ENCODE measurements at regions not wholly inside any gene's neighbourhood (a gene's known extent, or its start where the extent isn't known, plus 50 kb on each side); places are given as distances from the start of the nearest gene placed in this dataset.
"Not testable (repeated sequence)": the region's sequence is repeated elsewhere in the genome, so short reads cannot be mapped to it uniquely, and the experiment has no call there.

DNA sequence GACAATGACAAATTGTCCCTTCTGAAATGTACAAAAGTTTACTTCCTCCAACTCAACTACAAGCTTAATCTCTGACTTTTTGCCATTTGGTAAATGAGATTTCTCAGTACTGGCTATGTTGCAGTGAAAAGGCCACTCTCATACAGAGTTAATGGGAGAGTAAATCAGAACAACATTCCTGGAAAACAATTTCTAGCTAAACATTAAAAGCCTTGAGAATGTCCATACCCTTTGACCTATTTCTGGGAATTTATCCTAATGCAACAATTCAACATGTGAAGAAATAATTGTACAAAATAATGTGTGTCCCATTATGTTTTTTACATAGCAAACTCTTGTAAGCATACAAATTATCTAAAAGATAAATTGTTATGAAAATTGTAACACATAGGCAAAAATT is 56.3 kb upstream of the SPEF2 start:
- no peak for TF ChIP-seq ZNF274 (IDR thresholded peaks at IDR 0.05; ENCODE audit: low read depth, low read length)
- H3K4me3 ChIP-seq (ENCODE audit: low read length) = no peak overlapping the region

DNA sequence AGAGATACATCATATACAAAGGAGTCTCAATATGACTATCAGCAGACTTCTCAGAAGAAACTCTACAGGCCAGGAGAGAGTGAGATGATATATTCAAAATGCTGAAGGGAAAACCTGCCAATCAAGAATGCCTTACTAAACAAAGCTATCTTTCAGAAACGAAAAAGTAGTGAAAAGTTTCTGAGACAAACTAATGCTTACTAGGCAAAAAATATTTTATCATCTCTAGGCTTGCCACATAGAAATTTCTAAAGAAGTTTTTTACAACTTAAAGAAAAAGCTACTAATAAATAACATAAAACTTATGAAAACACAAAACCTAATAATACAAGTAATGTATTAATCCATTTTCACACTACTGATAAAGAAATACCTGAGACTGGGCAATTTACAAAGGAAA is 59.9 kb upstream of the SPEF2 start:
- TF ChIP-seq ZNF274 (IDR thresholded peaks at IDR 0.05; ENCODE audit: low read depth, low read length) = no peak
- no peak overlapping the region for H3K4me3 ChIP-seq (ENCODE audit: low read length)

DNA sequence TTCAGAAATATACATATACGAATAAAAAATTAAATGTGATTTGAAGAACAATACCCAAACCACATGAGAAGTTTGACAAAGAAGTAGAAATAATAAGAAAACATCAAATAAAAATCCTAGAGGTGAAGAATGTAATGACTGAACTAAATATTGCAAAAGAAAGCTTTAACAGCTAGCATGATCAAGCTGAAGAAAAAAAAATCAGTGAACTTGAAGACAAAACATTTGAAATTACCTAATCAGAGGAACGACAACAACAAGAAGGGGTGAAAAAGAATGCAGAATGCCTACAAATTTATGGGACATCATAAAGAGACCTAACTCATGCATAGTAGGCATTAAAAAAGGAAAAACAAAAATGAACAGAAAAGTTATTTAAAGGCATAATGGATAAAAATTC is 60.5 kb upstream of the SPEF2 start:
- TF ChIP-seq ZNF274 (IDR thresholded peaks at IDR 0.05; ENCODE audit: low read depth, low read length) = no peak
- H3K4me3 ChIP-seq (ENCODE audit: low read length) = no peak overlapping the region

DNA sequence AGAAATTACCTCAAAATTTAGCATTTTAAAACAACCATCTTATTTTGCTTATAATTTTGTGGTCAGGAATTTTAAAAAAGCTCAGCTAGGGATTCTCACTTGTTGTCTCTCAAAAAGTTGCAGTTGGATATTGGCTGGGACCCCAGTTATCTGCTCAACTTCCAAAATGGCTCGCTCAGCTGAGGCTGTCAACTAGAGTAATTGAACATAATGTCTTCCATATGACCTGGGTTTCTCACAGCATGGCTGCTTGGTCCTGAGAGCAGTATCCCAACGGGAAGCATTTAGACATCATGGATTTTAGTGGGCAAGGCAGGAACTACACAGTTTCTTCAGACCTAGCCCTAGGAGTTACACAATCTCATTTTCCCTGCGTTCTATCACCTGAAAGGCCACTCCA is 63.6 kb upstream of the SPEF2 start:
- no peak for TF ChIP-seq ZNF274 (IDR thresholded peaks at IDR 0.05; ENCODE audit: low read depth, low read length)
- no peak overlapping the region for H3K4me3 ChIP-seq (ENCODE audit: low read length)

DNA sequence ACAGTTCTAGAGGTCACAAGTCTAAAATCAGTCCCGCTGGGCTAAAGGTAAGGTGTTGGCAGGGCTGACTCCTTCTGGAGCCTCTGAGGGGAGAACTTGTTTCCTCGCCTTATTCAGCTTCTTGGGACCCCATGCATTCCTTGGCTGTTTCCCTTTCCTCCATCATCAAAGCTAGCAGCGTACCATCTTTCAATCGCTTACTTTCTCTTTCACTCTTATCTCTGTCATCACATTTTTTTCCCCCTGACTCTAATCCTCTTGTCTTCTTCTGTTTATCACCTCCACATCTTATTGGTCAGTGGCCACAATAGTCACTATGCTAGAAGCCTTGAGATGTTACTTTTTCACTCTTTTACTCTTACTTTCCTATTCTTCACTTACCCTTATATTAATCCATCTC is 72.5 kb upstream of the SPEF2 start:
- H3K4me3 ChIP-seq (ENCODE audit: low read length) = no peak overlapping the region
- no peak for TF ChIP-seq ZNF274 (IDR thresholded peaks at IDR 0.05; ENCODE audit: low read depth, low read length)

DNA sequence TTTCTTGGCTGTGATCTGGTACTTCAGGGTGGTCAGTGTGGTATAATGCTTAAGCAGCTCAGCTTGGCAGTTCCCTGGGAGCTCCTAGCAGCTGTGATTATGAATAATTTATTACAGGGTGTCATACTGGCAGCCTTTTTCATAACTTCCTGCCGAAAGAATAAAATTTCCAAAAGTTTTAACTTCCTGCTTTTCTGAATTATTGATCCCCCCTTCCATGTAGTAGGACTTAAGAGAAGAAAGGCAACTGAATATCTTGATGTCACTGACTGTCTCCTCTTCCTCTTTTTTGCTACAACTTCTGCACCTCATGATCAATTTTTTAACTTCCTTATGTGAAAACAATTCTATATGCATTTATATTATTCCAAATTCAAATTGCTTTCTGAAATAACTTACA is 74.3 kb upstream of the SPEF2 start:
- TF ChIP-seq ZNF274 (IDR thresholded peaks at IDR 0.05; ENCODE audit: low read depth, low read length) = no peak
- no peak overlapping the region for H3K4me3 ChIP-seq (ENCODE audit: low read length)

DNA sequence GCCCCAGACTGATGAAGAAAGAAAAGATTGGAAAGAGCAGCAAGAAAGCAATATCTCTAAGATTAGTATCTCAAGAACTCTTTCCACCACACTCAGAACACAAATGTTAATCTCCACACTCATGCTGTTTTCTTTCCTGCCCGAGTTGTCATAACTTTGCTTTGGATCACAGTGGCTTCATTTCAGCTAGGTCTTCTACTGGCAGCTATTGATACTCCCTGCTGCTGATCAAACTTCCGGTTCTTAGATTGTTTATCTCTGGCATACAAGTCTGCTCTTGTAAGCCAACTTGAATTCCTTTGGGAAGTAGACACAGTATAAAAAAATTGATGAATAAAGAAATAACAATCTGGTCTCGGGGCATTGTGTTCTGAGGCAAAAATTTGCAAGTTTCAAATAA is 77.7 kb upstream of the SPEF2 start:
- no peak overlapping the region for H3K4me3 ChIP-seq (ENCODE audit: low read length)
- no peak for TF ChIP-seq ZNF274 (IDR thresholded peaks at IDR 0.05; ENCODE audit: low read depth, low read length)

DNA sequence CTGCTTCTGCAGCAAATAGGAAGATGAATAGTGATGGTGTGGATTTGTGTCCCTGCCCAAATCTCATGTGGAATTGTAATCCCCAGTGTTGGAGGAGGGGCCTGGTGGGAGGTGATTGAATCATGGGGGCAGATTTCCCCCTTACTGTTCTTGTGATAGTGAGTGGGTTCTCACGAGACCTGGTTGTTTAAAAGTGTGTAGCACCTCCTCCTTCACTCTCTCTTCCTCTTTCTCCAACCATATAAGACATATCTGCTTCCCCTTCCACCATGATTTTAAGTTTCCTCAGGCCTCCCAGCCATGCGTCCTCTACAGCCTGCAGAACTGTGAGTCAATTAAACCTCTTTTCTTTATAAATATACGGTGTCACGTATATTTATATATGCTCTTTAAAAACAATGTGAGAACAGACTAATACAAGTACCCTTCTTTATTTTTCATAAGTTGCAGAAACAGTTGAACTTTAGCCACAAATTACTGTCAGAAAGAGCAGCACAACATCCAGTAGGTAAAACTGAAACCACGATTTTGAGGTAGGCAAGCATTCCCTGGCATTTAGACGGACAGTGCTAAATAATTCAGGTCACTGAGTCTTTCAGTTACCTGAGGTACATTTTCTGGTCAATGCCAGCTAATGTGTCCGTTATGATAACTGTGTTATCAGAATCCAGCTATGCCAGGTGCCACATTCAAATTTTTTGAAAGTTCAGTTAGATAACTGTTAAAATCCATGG is 79.3 kb upstream of the SPEF2 start:
- no peak overlapping the region for H3K4me3 ChIP-seq (ENCODE audit: low read length)
- TF ChIP-seq ZNF274 (IDR thresholded peaks at IDR 0.05; ENCODE audit: low read depth, low read length) = no peak

DNA sequence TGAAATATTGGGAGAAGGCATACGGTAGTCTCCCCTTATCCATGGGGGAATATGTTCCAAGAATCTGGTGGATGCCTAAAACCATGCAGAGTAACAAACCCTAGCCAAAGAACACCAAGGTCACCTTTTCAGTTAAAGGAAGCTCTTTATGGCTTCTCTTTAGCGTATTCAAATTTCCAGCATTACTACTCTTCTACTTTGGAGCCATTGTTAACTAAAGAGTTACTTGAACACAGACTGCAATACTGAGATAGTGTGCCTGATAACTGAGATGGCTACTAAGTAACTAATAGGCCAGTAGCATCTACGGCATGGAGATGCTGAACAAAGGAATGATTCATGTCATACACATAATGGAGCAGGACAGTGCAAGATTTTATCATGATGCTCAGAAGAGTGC is 84.5 kb upstream of the SPEF2 start:
- TF ChIP-seq ZNF274 (IDR thresholded peaks at IDR 0.05; ENCODE audit: low read depth, low read length) = no peak
- H3K4me3 ChIP-seq (ENCODE audit: low read length) = no peak overlapping the region

DNA sequence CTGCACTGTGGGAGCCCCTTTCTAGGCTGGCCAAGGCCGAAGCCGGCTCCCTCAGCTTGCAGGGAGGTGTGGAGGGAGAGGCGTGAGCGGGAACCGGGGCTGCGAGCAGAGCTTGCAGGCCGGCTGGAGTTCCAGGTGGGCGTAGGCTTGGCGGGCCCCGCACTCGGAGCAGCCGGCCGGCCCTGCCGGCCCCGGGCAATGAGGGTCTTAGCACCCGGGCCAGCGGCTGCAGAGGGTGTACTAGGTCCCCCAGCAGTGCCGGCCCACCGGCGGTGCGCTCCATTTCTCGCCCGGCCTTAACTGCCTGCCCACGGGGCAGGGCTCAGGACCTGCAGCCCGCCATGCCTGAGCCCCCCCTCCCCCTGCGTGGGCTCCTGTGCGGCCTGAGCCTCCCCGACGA is 86.1 kb upstream of the SPEF2 start:
- not testable (repeated sequence) for H3K4me3 ChIP-seq (ENCODE audit: low read length)

DNA sequence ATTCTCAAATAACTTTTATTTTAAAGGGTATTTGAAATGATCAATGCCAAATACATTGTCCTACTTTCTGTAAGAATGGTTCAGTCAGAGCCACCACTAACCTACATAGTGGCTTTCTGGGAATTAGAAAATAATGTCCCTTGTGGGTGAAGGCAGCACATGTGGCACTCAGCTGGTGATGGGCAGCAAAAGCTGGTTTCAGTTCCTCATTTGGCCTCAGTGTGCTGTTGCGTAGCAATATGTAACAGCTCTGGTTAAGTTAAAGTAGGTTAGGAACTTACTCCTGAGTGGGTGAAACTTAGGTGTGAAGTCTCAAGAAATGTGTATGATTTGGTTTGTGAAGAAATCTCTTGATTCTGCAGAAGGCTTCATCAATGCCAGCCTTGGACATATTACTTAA is 99.6 kb upstream of the SPEF2 start:
- no peak for TF ChIP-seq ZNF274 (IDR thresholded peaks at IDR 0.05; ENCODE audit: low read depth, low read length)
- H3K4me3 ChIP-seq (ENCODE audit: low read length) = no peak overlapping the region

DNA sequence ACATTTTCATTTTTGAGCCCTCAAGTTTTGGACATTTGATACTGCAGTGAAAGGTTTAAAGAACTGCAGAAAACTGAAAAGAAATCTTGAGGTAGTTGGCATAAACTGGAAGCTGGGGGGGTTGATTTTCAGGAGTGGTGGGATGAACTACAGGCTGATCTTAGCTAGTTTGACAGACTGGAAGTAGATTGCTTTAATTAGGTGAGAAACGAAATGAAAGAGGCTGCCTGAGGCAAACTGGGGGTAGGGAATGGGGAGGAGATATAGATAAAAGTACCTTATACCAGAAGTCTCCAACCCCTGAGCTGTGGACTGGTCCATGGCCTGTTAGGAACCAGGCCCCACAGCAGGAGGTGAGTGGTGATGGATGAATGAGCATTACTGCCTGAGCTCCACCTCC is 101.4 kb upstream of the SPEF2 start:
- no peak for TF ChIP-seq ZNF274 (IDR thresholded peaks at IDR 0.05; ENCODE audit: low read depth, low read length)
- H3K4me3 ChIP-seq (ENCODE audit: low read length) = no peak overlapping the region

DNA sequence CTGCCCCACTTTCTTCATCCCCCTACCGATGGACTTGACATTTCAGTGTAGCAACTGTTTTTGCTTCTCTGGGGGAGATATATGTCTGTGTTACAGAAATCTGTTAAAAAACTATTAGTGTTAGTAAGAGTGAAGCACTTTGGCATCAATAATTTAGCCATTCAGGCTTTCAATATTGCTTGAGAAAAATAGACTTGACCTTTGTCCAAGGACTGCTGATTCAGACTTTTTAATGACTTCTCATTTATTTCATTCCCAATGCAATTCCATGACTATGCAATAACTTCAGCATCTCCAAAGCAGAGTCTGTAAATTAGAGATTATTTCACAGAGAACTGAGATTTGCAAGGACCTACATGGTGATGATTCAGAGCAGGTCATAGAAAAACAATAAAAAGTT is 104.1 kb upstream of the SPEF2 start:
- no peak overlapping the region for H3K4me3 ChIP-seq (ENCODE audit: low read length)
- TF ChIP-seq ZNF274 (IDR thresholded peaks at IDR 0.05; ENCODE audit: low read depth, low read length) = no peak

DNA sequence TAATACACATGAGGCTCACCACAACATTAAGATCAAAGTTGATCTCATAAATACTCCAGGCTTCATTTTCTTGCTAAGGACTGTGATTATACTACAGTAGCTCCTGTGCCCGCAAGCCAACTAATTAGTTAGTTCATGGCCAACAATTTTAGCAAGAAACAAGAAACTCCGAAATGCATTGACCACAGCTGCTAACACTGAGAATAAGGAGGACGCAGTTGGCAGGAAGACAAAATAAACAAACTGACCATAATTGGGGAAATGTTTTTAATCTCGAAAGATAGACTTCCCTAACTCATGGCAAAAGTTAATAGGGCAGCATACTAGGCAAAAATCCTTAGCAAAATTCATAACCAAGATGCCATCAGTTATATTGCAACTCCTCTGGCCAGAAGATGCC is 115.5 kb upstream of the SPEF2 start:
- TF ChIP-seq ZNF274 (IDR thresholded peaks at IDR 0.05; ENCODE audit: low read depth, low read length) = no peak
- no peak overlapping the region for H3K4me3 ChIP-seq (ENCODE audit: low read length)

DNA sequence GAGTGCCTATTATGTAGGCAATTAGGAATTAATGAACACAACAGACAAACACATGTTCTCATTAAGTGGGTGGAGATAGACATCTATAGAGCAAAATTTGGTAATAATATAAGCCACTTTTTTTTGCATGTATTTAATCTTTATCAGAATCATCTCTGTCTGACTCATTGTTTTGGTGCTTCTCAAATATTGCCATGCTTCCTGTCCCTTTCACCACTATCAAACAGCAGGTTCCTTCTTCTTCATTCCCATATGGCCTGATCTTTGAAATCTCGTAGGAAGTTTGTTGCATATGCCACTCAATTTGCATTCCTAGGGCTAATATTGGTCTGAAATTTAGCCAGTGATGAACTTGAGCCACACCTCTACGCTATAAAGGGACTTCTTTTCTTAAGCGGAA is 128.9 kb upstream of the SPEF2 start:
- H3K4me3 ChIP-seq (ENCODE audit: low read length) = no peak overlapping the region

DNA sequence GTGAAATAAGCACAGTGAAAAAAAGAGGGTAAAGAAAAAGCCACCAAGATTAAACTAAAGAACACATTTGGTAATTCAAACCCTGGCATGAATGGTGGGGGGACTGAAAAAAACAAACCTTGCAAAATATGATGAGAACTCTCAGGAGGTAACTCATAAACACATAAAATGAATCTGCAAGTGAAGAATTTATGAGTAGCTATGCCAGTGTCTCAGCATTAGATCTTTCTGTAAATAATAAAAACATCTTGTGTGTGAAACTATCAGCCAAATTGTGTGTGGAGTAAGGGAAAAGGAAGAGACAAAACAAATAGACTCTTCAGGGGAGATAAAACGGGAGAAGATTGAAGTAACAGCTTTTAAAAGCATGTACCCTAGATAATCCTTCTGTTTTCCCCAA is 129.6 kb upstream of the SPEF2 start:
- H3K4me3 ChIP-seq (ENCODE audit: low read length) = no peak overlapping the region
- no peak for TF ChIP-seq ZNF274 (IDR thresholded peaks at IDR 0.05; ENCODE audit: low read depth, low read length)

More for the DNA sequence above, 128.9 kb upstream of the SPEF2 start:
- no peak for TF ChIP-seq ZNF274 (IDR thresholded peaks at IDR 0.05; ENCODE audit: low read depth, low read length)
